OCI-LY7 (cell line): ENCODE measurements at regions not wholly inside any gene's neighbourhood (a gene's known extent, or its start where the extent isn't known, plus 50 kb on each side); places are given as distances from the start of the nearest gene placed in this dataset.

Experiments used
- BruUV-seq: library from RNA; stranded (reverse); fragments of 400-500 nt; replicated peaks from 2 replicates; lab custom pipeline; 2021; lab: Mats Ljungman, UMichigan
- CTCF ChIA-PET: fragments of 300-600 bp; sonication (Branson Sonifier 250); formaldehyde crosslinking; loops from one replicate; lab custom pipeline; 2022; ENCODE audit warnings: antibody characterized with exemption; ENCODE audit not compliant: unreplicated experiment; lab: Charles Lee
- POLR2A ChIA-PET: fragments of 300-600 bp; sonication (Branson Sonifier 250); formaldehyde crosslinking; loops from one replicate; lab custom pipeline; 2022; ENCODE audit warnings: antibody characterized with exemption; lab: Charles Lee
- DNase-seq: peaks from one replicate; pipeline ENCODE4 v3.0.0-alpha.2; 2015; ENCODE audit warnings: low spot score
- H2AFZ ChIP-seq: fragments of 200-600 bp; sonication (generic), shearing (Covaris generic); 2 replicates; pipeline ENCODE4 v1.6.1; 2014; ENCODE audit warnings: mild to moderate bottlenecking, antibody characterized with exemption, low read length, moderate library complexity
- H3K27ac ChIP-seq: fragments of 200-600 bp; sonication (generic); 2 replicates; pipeline ENCODE4 v1.5.1; 2014; ENCODE audit warnings: mixed run types, low read depth, mild to moderate bottlenecking, moderate library complexity, low read length, inconsistent platforms; ENCODE audit not compliant: poor library complexity, severe bottlenecking
- H3K36me3 ChIP-seq: fragments of 200-600 bp; sonication (generic); 2 replicates; pipeline ENCODE4 v1.6.1; 2014; ENCODE audit warnings: mild to moderate bottlenecking, antibody characterized with exemption, low read length, moderate library complexity, mixed read lengths; ENCODE audit not compliant: insufficient read depth
- H3K4me1 ChIP-seq: fragments of 200-600 bp; sonication (generic); 2 replicates; pipeline ENCODE4 v1.5.1; 2014; ENCODE audit warnings: mild to moderate bottlenecking, low read length; ENCODE audit not compliant: insufficient read depth, poor library complexity, severe bottlenecking
- H3K4me2 ChIP-seq: fragments of 200-600 bp; sonication (generic); 2 replicates; pipeline ENCODE4 v1.6.1; 2014; ENCODE audit warnings: mild to moderate bottlenecking, low read length
- H3K4me3 ChIP-seq: fragments of 200-600 bp; sonication (generic); 2 replicates; pipeline ENCODE4 v1.5.1; 2014; ENCODE audit warnings: mild to moderate bottlenecking, low read depth, low read length; ENCODE audit not compliant: poor library complexity, severe bottlenecking
- H3K79me2 ChIP-seq: fragments of 200-600 bp; sonication (generic); 2 replicates; pipeline ENCODE4 v1.6.1; 2016; ENCODE audit warnings: low read depth, mild to moderate bottlenecking, low read length, moderate library complexity, mixed read lengths; ENCODE audit not compliant: insufficient read depth
- H3K9me2 ChIP-seq: fragments of 200-600 bp; sonication (generic); 2 replicates; pipeline ENCODE4 v1.6.1; 2016; ENCODE audit warnings: mild to moderate bottlenecking, low read length, mixed read lengths; ENCODE audit not compliant: insufficient read depth
- H3K9me3 ChIP-seq: fragments of 200-600 bp; sonication (generic); 2 replicates; pipeline ENCODE4 v1.6.1; 2014; ENCODE audit warnings: mild to moderate bottlenecking, mixed run types, low read length, mixed read lengths
- H4K20me1 ChIP-seq: fragments of 200-600 bp; sonication (generic); 2 replicates; pipeline ENCODE4 v1.6.1; 2014; ENCODE audit warnings: mild to moderate bottlenecking, antibody characterized with exemption, low read length, moderate library complexity, mixed read lengths; ENCODE audit not compliant: insufficient read depth
- EZH2phosphoT487 ChIP-seq: fragments of 200-600 bp; sonication (generic); IDR thresholded peaks from 2 replicates; pipeline ENCODE4 v1.6.1; 2018; ENCODE audit warnings: low read depth, borderline replicate concordance, mild to moderate bottlenecking, mixed run types, antibody characterized with exemption, low read length, moderate library complexity, mixed read lengths
- intact Hi-C: fragments of 100-400 bp; cut with micrococcal nuclease; formaldehyde crosslinking; loops from one replicate; pipeline ENCODE4 v1.10.0; 2022; ENCODE audit not compliant: unreplicated experiment
- TF ChIP-seq, protein P1 (sequence below): fragments of 200-600 bp; sonication (generic); conservative IDR thresholded peaks from 2 replicates; pipeline ENCODE4 v1.5.1; 2014; ENCODE audit warnings: mild to moderate bottlenecking, antibody characterized with exemption, low read length, moderate library complexity, mixed read lengths

DNA sequence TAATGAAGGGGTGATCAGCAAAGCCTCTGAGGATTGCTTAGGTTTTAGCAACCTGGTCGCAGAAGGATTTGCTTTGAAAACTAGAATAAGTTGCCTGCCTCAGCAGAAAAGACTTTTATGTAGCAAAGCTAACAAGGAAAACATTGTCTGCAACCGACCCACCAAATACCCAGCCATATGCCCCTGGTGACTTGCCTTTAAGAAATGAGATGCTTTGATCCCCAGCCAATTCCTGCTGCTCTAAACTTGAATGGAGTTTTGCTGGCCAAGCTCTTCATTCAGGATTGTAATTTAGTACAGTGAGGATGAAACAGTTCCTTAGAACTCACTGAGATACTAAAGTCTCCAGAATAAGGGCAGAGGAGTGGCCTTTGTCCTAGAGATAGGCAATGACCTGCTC lies 139.8 kb upstream of the PROK2 start:
- no peaks in the 10 kb centered on the region for H3K36me3 ChIP-seq
- ChIA-PET CTCF (no interaction called here), POLR2A (no interaction called here)
- H3K79me2 ChIP-seq: no peaks in the 10 kb centered on the region
- H3K9me2 ChIP-seq: no peaks in the 10 kb centered on the region
- H4K20me1 ChIP-seq: no peaks in the 10 kb centered on the region; the same call in 1 of the 2 replicates
- no peak overlapping the region for H3K4me2 ChIP-seq
- TF ChIP-seq EZH2phosphoT487: no peak
- TF ChIP-seq, protein P1, sequence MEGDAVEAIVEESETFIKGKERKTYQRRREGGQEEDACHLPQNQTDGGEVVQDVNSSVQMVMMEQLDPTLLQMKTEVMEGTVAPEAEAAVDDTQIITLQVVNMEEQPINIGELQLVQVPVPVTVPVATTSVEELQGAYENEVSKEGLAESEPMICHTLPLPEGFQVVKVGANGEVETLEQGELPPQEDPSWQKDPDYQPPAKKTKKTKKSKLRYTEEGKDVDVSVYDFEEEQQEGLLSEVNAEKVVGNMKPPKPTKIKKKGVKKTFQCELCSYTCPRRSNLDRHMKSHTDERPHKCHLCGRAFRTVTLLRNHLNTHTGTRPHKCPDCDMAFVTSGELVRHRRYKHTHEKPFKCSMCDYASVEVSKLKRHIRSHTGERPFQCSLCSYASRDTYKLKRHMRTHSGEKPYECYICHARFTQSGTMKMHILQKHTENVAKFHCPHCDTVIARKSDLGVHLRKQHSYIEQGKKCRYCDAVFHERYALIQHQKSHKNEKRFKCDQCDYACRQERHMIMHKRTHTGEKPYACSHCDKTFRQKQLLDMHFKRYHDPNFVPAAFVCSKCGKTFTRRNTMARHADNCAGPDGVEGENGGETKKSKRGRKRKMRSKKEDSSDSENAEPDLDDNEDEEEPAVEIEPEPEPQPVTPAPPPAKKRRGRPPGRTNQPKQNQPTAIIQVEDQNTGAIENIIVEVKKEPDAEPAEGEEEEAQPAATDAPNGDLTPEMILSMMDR: no peak
- no peak overlapping the region for H3K4me3 ChIP-seq
- no peak overlapping the region for H3K27ac ChIP-seq
- peaks cover 6% of the 10 kb centered on the region for H3K4me1 ChIP-seq
- H2AFZ ChIP-seq: no peak overlapping the region
- intact Hi-C loops: no loop called here
- no peaks in the 10 kb centered on the region for H3K9me3 ChIP-seq
- no TSS peak for BruUV-seq
- DNase-seq: no peak

DNA sequence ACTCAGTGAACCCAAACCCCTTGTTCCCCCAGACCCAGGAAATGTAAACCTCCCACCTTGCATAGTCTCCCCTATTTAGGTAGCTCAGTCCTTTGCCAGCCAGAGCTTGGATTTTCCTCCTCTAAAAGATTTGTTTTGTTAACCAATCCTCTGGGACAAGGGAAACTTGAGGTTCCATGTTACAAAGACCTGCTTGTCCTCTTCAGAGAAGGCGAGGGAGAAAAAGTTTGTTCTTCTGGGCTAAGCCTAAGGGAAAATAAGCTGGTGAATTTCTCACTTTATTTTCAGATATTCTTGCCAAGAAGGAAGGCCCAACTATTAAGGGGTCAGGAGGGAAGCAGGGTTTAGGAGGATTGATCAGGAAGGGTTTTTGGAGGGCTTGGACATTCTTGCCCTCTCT lies 136.1 kb upstream of the PROK2 start:
- Histone ChIP-seq H3K4me3 (no peak overlapping the region), H3K79me2 (no peaks in the 10 kb centered on the region), H3K4me2 (no peak overlapping the region), H3K9me3 (no peaks in the 10 kb centered on the region), H3K9me2 (no peaks in the 10 kb centered on the region), H2AFZ (no peak overlapping the region), H3K4me1 (peaks cover under 1% of the 10 kb centered on the region), H3K27ac (no peak overlapping the region), H4K20me1 (no peaks in the 10 kb centered on the region; the same call in 1 of the 2 replicates), H3K36me3 (no peaks in the 10 kb centered on the region)
- POLR2A ChIA-PET: no interaction called here
- intact Hi-C loops: no loop called here
- TF ChIP-seq EZH2phosphoT487: no peak
- TF ChIP-seq, protein P1: no peak
- CTCF ChIA-PET: no interaction called here
- no TSS peak for BruUV-seq
- DNase-seq: no peak

DNA sequence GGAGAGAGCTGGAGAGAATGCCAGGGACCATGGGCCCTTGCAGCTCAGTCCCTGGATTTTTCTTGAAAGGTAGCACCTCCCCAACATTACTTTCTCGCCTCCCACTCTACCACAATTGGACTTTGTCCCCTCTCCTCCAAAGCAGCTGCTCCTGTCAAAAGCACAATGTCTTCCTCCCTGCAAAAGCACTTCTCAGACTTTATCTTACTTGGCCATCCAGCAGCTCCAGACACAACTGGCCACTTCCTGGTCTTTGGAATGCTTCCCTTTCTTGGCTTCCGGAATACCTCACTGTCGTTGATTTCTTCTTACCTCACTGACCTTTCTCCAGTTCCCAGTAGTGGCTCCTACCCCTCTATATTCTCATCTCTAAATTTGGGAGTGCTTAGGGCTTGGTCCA lies 134.6 kb upstream of the PROK2 start:
- Histone ChIP-seq H3K27ac (no peak overlapping the region), H3K36me3 (no peaks in the 10 kb centered on the region), H3K4me2 (no peak overlapping the region), H3K9me2 (no peaks in the 10 kb centered on the region), H3K4me3 (no peak overlapping the region), H2AFZ (no peak overlapping the region), H3K9me3 (no peaks in the 10 kb centered on the region), H3K4me1 (no peaks in the 10 kb centered on the region), H4K20me1 (no peaks in the 10 kb centered on the region; the same call in 1 of the 2 replicates), H3K79me2 (no peaks in the 10 kb centered on the region)
- intact Hi-C loops: no loop called here
- ChIA-PET CTCF (interaction anchor here (0.8 kb wide), 1 partner anchor 12 kb away, joined by 3 read pairs; no protein-coding TSS in a partner anchor), POLR2A (interaction anchor here (0.6 to 0.9 kb wide), 4 partner anchors 8 to 923 kb away, joined by 3 to 4 read pairs (median 3); no protein-coding TSS in a partner anchor)
- TF ChIP-seq EZH2phosphoT487: no peak
- TF ChIP-seq, protein P1: no peak
- DNase-seq: no peak
- BruUV-seq: no TSS peak
